ENCODE measurements at regions not wholly inside any gene's neighbourhood (a gene's known extent, or its start where the extent isn't known, plus 50 kb on each side); places are given as distances from the start of the nearest gene placed in this dataset.

DNA sequence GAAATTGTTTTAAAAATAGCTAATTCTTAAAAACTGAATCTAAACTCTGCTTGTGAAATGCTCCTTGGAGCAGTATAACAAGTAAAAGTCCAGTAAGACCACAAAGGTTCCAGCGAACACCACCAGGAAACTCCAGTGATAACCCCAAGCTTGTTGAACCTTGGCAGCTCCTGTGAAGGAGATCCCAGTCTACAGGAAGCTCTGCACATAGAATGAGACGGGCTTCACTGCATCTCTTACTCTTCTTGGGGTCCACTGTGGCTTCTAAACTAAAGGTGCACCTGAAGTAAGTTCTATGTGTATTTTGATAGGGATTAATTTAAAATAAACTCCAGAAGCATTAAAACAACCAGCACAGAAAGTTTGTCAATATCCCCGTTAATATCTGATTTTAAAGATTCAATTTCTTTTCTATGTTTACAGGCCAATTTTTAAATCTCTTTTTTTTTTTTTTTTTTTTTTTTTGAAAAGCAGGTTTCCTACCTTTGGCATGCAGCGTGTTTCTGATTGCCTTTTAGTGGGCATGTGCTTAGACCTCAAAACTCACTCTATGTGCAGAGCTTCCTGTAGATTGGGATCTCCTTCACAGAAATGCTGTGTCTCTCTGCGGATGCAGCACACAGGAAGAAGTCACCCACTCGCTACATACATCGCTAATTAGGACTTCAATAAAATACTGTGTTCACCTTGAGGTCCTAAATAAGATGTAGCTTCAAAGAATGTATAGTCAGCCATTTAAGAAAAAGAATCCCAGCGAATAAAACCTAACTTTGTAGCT, 508.5 kb downstream of the KLF12 start:
- TF ChIP-seq YY1 (IDR thresholded peaks at IDR 0.05; ENCODE audit: insufficient read depth, insufficient read length) (no peak), SUZ12 (IDR thresholded peaks at IDR 0.05; ENCODE audit: extremely low read depth, insufficient read depth, insufficient read length) (no peak), ZNF274 (IDR thresholded peaks at IDR 0.05; ENCODE audit: low read depth, low read length) (no peak)
